K562 (cell line): ENCODE measurements at regions not wholly inside any gene's neighbourhood (a gene's known extent, or its start where the extent isn't known, plus 50 kb on each side); places are given as distances from the start of the nearest gene placed in this dataset.

ENCODE experiments used
- ARID1B ChIP-seq: fragments of 450-650 bp; IDR thresholded peaks from 2 replicates; pipeline ENCODE4 v1.6.1; 2016; ENCODE audit warnings: antibody characterized with exemption, mild to moderate bottlenecking, inconsistent platforms
- BRD4 ChIP-seq: fragments of 200-600 bp; sonication (generic); IDR thresholded peaks from 2 replicates; pipeline ENCODE4 v1.6.1; 2017; ENCODE audit warnings: inconsistent platforms
- CBX2 ChIP-seq: fragments of 200-600 bp; sonication (generic); IDR thresholded peaks from one replicate; pipeline ENCODE4 v1.6.1; 2012; ENCODE audit warnings: mild to moderate bottlenecking, low read length, inconsistent platforms; ENCODE audit not compliant: insufficient read depth, poor library complexity, severe bottlenecking
- FIP1L1 ChIP-seq: fragments of 200-400 bp; formaldehyde crosslinking; IDR thresholded peaks from 2 replicates; pipeline ENCODE4 v1.6.1; 2018; ENCODE audit warnings: mild to moderate bottlenecking, low read depth, low read length; ENCODE audit not compliant: poor library complexity, severe bottlenecking
- FOXP1 ChIP-seq: sonication (generic); formaldehyde crosslinking; IDR thresholded peaks from 2 replicates; pipeline ENCODE4 v1.8.0; 2022; ENCODE audit warnings: mild to moderate bottlenecking, missing genetic modification reagents
- GATAD2A ChIP-seq: fragments of 450-650 bp; IDR thresholded peaks from 2 replicates; pipeline ENCODE4 v1.6.1; 2017
- HLTF ChIP-seq: fragments of 450-650 bp; IDR thresholded peaks from 2 replicates; pipeline ENCODE4 v1.6.1; 2016
- HMGN3 ChIP-seq: IDR thresholded peaks from 2 replicates; pipeline ENCODE4 v1.6.1; 2011; ENCODE audit warnings: borderline replicate concordance, low read depth, mild to moderate bottlenecking, mixed read lengths, low read length; ENCODE audit not compliant: insufficient read length; ENCODE audit errors: extremely low read depth
- HNRNPH1 ChIP-seq: fragments of 200-400 bp; formaldehyde crosslinking; optimal IDR thresholded peaks from 2 replicates; pipeline ENCODE3; 2017; ENCODE audit warnings: low read depth, mild to moderate bottlenecking, low read length, moderate library complexity
- MCM3 ChIP-seq: fragments of 450-650 bp; IDR thresholded peaks from 2 replicates; pipeline ENCODE4 v1.6.1; 2016
- NEUROD1 ChIP-seq: fragments of 150-350 bp; IDR thresholded peaks from 2 replicates; pipeline ENCODE4 v1.6.1; 2014; ENCODE audit warnings: borderline replicate concordance, low read length, low read depth; ENCODE audit not compliant: partially characterized antibody
- STAG1 ChIP-seq: sonication (generic); formaldehyde crosslinking; IDR thresholded peaks from 2 replicates; pipeline ENCODE4 v1.5.0; 2020; ENCODE audit warnings: missing genetic modification reagents, borderline replicate concordance
- TSC22D4 ChIP-seq: fragments of 450-650 bp; IDR thresholded peaks from 2 replicates; pipeline ENCODE4 v1.6.1; 2016; ENCODE audit warnings: missing genetic modification characterization, missing biosample characterization, control low read depth
- XRCC5 ChIP-seq: fragments of 200-400 bp; formaldehyde crosslinking; IDR thresholded peaks from 2 replicates; pipeline ENCODE4 v1.6.1; 2017; ENCODE audit warnings: low read depth, mild to moderate bottlenecking, low read length
- ZNF165 ChIP-seq: fragments of 250-450 bp; sonication (Bioruptor Pico); IDR thresholded peaks from 2 replicates; pipeline ENCODE4 v1.4.0; 2020; ENCODE audit warnings: borderline replicate concordance
- ZNF766 ChIP-seq: fragments of 200-800 bp; sonication (Bioruptor generic); conservative IDR thresholded peaks from 2 replicates; pipeline ENCODE4 v1.6.1; 2016; ENCODE audit warnings: missing genetic modification characterization, missing compliant biosample characterization
- TF ChIP-seq, protein P1 (sequence below): fragments of 450-650 bp; IDR thresholded peaks from 2 replicates; pipeline ENCODE4 v1.6.1; 2016; ENCODE audit warnings: mild to moderate bottlenecking, moderate library complexity
- TF ChIP-seq, protein P2 (sequence below): fragments of 250-450 bp; sonication (Bioruptor Pico); IDR thresholded peaks from 2 replicates; pipeline ENCODE4 v1.6.1; 2021; ENCODE audit warnings: mild to moderate bottlenecking

DNA sequence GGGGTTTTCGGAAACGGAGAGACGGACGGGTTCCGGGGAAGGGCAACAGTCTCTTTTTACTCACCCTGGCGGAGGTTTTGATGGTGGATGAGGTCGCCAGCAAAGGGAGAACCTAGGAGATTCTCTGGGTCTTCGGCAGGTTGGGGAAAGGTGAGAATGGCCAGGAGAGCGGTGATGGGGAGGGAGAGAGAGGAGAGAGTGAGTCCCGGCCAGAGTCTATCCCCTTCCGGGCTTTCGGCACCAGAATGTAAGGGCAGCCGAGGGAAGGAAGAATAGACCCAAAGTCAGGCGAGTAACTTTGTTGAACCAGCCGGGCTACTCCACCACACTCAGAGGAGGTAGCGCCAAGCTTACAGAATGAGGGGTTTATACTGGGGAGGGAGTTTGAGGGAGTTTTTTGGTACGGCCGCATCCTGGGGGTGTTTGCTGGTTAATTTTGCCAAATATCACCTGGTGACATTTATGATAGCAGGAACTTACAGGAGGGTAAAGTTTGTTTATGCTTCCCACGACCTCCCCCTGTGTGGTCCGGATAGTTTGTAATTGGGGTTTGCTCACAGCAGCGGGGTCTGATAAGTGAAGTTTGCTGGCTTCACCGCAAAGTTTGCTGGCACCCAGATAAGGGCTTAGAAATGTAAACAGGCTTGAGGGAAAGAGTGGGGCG, 141.1 kb upstream of the ETV3 start (continued):
- TF ChIP-seq, protein P1, sequence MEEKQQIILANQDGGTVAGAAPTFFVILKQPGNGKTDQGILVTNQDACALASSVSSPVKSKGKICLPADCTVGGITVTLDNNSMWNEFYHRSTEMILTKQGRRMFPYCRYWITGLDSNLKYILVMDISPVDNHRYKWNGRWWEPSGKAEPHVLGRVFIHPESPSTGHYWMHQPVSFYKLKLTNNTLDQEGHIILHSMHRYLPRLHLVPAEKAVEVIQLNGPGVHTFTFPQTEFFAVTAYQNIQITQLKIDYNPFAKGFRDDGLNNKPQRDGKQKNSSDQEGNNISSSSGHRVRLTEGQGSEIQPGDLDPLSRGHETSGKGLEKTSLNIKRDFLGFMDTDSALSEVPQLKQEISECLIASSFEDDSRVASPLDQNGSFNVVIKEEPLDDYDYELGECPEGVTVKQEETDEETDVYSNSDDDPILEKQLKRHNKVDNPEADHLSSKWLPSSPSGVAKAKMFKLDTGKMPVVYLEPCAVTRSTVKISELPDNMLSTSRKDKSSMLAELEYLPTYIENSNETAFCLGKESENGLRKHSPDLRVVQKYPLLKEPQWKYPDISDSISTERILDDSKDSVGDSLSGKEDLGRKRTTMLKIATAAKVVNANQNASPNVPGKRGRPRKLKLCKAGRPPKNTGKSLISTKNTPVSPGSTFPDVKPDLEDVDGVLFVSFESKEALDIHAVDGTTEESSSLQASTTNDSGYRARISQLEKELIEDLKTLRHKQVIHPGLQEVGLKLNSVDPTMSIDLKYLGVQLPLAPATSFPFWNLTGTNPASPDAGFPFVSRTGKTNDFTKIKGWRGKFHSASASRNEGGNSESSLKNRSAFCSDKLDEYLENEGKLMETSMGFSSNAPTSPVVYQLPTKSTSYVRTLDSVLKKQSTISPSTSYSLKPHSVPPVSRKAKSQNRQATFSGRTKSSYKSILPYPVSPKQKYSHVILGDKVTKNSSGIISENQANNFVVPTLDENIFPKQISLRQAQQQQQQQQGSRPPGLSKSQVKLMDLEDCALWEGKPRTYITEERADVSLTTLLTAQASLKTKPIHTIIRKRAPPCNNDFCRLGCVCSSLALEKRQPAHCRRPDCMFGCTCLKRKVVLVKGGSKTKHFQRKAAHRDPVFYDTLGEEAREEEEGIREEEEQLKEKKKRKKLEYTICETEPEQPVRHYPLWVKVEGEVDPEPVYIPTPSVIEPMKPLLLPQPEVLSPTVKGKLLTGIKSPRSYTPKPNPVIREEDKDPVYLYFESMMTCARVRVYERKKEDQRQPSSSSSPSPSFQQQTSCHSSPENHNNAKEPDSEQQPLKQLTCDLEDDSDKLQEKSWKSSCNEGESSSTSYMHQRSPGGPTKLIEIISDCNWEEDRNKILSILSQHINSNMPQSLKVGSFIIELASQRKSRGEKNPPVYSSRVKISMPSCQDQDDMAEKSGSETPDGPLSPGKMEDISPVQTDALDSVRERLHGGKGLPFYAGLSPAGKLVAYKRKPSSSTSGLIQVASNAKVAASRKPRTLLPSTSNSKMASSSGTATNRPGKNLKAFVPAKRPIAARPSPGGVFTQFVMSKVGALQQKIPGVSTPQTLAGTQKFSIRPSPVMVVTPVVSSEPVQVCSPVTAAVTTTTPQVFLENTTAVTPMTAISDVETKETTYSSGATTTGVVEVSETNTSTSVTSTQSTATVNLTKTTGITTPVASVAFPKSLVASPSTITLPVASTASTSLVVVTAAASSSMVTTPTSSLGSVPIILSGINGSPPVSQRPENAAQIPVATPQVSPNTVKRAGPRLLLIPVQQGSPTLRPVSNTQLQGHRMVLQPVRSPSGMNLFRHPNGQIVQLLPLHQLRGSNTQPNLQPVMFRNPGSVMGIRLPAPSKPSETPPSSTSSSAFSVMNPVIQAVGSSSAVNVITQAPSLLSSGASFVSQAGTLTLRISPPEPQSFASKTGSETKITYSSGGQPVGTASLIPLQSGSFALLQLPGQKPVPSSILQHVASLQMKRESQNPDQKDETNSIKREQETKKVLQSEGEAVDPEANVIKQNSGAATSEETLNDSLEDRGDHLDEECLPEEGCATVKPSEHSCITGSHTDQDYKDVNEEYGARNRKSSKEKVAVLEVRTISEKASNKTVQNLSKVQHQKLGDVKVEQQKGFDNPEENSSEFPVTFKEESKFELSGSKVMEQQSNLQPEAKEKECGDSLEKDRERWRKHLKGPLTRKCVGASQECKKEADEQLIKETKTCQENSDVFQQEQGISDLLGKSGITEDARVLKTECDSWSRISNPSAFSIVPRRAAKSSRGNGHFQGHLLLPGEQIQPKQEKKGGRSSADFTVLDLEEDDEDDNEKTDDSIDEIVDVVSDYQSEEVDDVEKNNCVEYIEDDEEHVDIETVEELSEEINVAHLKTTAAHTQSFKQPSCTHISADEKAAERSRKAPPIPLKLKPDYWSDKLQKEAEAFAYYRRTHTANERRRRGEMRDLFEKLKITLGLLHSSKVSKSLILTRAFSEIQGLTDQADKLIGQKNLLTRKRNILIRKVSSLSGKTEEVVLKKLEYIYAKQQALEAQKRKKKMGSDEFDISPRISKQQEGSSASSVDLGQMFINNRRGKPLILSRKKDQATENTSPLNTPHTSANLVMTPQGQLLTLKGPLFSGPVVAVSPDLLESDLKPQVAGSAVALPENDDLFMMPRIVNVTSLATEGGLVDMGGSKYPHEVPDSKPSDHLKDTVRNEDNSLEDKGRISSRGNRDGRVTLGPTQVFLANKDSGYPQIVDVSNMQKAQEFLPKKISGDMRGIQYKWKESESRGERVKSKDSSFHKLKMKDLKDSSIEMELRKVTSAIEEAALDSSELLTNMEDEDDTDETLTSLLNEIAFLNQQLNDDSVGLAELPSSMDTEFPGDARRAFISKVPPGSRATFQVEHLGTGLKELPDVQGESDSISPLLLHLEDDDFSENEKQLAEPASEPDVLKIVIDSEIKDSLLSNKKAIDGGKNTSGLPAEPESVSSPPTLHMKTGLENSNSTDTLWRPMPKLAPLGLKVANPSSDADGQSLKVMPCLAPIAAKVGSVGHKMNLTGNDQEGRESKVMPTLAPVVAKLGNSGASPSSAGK: 0 out of 2 replicates have a peak, but pooled peaks have one; percentile 25
- TF ChIP-seq BRD4 (no peak), HNRNPH1 (no peak), HLTF (peak; percentile 84), ARID1B (peak; percentile 99), NEUROD1 (peak; percentile 91), ZNF766 (CRISPR knock-in tag) (0 out of 2 replicates have a peak, but pooled peaks have one; percentile 52), FIP1L1 (no peak), MCM3 (no peak), ZNF165 (no peak), GATAD2A (peak; percentile 82; the same call in 1 of the 2 replicates), XRCC5 (no peak), TSC22D4 (tag) (no peak), CBX2 (no peak), STAG1 (CRISPR knock-in tag) (no peak), FOXP1 (CRISPR knock-in tag) (0 out of 2 replicates have a peak, but pooled peaks have one; percentile 30), HMGN3 (no peak)
- TF ChIP-seq, protein P2, sequence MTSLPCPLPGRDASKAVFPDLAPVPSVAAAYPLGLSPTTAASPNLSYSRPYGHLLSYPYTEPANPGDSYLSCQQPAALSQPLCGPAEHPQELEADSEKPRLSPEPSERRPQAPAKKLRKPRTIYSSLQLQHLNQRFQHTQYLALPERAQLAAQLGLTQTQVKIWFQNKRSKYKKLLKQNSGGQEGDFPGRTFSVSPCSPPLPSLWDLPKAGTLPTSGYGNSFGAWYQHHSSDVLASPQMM (CRISPR knock-in tag): no peak
